GM18498 (cell line): ENCODE measurements at regions not wholly inside any gene's neighbourhood (a gene's known extent, or its start where the extent isn't known, plus 50 kb on each side); places are given as distances from the start of the nearest gene placed in this dataset.
"Not testable (repeated sequence)": the region's sequence is repeated elsewhere in the genome, so short reads cannot be mapped to it uniquely, and the experiment has no call there.

Experiments used
- ATAC-seq: cut with Tn5 transposase; IDR thresholded peaks from one replicate; pipeline ENCODE4 v1.9.1; 2021; ENCODE audit warnings: mild to moderate bottlenecking, moderate library complexity; ENCODE audit not compliant: unreplicated experiment

DNA sequence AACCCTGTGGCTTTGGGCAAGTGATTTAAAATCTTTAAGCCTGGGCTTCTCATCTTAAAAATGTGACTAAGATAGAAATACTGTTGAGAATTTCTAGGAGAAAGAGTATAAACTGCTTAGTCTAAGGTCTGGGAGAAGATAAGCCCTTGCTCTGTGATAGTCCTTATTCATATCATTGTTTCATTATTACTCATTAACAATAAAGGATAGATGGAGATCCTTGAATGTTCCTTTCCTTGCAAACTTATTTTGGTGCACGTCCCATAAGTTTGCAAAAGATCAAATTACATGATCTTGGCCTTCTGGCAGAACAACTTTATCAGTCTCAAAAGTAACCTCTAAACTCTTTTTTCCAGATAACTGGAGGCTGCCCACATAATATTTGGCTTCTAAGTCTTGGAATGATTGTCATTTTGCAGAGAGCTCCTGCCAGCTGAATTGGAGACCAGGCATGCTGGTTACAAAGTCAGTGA is 138.3 kb downstream of the FAM124B start:
- no peak for ATAC-seq

DNA sequence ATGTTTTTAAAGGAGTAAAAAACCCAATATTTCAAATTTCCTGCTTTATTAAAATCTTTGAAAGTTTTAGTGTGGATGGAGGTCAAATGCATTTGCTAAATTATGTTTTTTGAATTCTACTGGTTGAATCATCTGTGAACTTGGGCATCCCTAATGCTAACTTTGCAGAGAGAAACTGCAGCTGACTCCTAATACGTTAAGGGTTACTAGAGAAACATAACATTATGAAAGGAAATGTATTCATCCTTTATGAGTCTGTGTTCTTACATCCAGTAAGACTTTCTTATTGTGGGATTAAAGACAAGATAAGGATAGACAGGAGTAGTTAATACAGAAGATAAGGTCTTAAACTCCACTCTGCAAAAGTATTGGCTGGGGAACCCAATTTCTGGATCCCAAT is 140.6 kb downstream of the FAM124B start:
- no peak for ATAC-seq

DNA sequence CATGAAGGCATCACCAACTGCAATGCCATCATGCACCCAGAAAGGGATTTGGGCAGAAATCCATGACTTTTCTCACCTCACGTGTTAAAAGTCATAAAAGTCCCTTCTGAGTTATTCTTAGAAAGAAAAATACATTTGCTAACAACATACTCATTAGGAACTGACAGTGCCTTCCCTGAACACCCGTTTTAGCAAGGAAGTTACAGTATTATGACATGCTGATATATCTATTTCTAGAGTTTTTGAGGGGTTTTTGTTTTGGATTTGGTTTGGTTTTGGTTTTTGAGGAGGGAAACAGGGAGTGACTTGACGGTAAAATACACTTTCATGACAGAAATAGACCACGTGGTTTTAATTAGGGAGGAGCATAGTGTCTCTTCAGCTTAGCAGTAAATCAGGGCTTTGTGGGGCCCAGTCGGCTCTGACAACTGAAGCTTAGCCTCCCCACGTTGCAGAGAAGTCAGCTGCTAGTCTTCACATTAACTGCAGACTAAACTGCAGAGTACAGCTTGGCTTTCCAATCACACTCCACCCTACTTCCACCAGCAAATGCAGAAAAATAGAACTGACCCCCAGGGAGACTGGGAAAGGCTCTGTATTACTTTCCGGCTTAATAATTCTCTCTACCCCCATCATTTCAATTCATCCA is 141.4 kb downstream of the FAM124B start:
- ATAC-seq = no peak

DNA sequence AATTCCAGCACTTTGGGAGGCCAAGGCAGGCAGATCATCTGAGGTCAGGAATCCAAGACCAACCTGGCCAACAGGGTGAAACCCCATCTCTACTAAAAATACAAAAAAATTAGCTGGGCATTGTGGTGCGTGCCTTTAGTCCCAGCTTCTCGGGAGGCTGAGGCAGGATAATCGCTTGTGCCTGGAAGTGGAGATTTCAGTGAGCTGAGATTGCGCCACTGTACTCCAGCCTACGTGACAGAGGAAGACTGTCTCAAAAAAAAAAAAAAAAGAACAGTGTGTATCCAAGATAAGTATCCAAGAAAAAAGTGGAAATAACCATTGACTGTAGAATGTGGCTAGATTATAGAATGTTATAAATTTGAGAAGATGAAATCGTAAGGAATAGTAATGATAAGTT is 142.1 kb downstream of the FAM124B start:
- ATAC-seq = no peak

DNA sequence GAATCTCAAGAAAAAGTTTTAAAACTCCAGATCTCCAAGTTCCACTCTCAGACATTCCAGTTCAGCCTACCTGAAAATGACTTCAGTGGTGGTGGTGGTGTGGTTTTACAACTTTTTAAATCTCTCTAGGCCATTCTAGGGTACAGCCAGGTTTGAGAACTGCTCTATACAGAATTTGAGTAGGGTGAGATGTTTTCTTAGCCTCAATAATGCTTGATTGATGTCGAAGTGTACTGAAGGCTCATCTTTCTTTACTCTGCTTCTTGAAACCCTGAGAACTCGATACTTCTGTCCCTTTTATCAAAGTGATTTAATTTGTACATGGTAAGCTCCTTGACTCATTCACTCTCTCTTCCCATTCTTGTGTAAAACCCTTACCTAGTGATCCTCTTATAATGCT is 143.8 kb downstream of the FAM124B start:
- no peak for ATAC-seq

DNA sequence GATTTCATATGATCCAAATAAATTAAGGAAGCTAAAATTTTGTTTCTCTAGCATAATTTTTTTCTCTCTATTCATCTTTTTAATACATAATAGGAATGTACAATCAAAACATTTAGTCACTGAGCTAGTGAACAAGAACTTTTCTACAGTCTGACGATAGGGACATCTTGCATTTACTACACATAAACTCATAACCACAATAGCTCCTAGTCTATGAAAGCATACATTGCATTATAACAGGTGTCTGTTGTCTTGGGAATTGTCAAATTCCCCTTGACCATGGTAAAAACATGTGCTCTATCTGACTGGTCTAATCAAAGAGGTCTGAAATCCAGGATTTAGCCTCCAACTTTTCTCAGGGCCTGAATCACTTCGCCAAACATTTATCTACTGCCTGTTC is 144.8 kb downstream of the FAM124B start:
- no peak for ATAC-seq

DNA sequence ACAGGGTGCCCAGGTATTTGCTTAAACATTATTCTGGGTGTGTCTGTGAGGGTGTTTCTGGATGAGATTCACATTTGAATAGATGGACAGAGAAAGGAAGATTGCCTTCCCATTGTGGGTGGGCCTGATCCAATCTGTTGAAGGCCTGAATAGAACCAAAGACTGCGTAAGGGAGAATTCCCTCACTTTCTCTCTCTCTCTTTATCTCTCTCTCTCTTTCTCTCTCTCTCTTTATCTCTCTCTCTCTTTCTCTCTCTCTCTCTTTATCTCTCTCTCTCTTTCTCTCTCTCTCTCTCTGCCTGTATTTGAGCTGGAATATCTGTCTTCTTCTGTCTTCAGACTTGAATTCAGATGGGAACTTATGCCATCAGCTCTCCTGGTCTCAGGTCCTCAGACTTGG is 148.4 kb downstream of the FAM124B start:
- ATAC-seq = no peak

DNA sequence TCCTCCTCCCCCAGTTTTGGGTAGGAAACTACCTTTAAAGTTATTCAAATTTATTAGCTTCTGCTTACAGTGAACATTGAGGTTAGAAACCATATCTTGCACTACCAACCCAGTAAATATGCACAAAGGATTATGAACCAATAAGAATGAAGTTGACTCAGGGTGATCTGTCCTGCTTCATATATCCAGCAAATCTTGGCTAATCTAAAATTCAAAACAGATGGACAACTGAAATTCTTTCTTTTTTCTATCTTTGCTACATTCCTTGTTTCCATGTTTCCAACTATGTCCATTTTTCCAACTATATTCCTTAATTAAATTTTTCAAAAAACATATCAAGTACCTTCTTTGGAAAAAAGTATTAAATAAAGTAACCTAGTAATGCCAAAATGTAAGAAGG is 149.3 kb downstream of the FAM124B start:
- ATAC-seq = no peak

DNA sequence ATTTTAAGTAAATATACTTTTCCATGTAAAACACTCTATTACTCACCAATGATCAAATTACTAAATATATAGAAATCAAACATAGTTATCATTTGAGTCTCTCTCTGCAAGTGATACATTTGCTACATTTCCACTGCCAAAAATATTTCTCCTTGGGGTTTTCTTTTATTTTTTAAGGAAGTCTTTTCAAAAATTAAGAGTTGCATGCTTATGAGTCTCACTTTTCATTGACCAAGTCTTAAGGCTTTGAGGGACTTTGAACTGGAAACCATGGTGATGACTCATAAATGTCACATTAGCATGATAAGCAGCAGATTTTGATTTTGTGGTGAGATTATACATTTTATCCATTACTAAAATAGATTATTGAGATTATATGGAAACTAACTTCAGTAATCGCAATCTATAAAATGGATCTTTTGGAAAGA is 152.9 kb downstream of the FAM124B start:
- ATAC-seq = no peak

DNA sequence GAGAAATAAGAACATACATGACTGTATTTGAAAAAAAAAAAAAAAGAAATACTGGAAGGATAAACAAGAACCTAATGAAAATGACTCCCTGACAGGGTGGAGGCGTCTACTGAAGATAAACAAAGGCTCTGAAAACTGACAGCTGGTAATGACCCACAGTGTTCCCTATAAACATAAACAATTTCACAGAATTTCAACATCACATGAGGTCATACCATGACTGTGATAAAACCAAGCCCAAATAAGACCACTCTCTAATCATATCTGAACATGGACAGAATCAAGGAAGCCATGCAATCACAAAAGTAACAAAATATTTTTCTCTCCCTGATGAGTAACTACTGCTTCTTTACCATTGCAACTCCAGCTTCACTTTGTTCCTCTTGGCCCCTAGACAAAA is 159.3 kb downstream of the FAM124B start:
- no peak for ATAC-seq

DNA sequence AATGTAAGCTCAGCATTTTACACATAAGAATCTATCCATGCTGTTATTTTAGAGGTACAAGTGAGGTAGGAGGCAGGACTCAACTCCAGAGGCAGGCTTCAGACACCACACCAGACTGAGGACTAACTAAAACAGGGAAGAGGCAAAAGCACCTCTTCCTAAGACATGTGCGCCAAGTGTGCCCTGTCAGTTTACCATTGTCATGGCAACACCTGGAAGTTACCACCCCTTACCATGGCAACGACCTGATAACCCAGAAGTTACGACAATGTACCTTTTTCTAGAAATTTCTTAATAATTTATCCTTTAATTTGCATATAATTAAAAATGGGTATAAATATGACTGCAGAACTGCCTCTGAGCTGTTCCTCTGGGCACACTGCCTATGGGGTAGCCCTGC is 160.1 kb downstream of the FAM124B start:
- ATAC-seq = no peak

DNA sequence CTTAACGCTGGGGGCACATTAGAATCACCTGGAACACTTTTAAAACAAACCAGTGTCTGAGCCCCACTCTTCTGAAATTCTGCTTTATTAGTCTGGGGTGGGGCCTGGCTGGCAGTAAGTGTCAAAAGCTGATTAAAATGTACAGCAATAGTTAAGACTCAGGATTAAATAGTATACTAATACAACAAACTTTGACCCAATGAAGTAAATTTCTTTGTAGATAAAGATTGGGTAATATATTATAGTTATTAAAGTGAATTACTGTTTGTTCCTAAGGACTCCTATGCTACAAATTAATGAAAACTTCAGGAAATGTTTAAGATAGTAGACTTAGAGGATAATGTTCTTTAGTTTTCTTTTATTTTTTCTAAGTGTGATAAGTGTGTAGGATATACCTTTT is 160.9 kb downstream of the FAM124B start:
- no peak for ATAC-seq

DNA sequence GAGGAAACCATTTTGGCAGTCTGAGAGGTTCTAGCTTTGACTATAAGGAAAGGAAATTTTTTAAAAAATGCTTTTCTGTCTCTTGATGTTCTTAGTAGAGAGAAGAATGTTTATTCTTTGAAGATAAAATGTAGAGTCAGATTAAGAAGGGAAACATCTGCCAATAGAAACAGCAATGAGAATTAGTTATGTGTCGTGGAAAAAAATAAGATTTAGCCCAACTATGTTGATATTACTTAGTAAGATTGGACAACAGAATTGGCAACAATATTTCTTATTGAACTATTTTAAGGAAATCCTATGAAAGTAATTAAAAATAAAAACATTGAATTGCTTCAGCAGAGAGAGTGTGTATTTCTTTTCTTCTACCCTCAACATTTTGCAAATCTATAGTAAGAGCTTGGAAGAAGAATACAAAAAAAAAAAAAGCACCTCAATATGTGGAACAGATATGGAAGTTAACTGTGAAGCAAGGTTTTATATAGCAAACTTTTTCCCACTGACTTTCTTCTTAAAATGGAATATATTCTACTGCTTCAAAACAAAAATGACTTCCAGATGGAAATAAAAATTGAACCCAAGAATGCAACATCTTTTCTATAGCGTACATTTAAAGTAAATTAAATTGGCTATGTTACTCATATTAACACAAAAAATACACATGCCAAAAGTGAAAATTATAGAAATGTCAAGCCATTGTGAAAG is 177.9 kb downstream of the FAM124B start:
- no peak for ATAC-seq

DNA sequence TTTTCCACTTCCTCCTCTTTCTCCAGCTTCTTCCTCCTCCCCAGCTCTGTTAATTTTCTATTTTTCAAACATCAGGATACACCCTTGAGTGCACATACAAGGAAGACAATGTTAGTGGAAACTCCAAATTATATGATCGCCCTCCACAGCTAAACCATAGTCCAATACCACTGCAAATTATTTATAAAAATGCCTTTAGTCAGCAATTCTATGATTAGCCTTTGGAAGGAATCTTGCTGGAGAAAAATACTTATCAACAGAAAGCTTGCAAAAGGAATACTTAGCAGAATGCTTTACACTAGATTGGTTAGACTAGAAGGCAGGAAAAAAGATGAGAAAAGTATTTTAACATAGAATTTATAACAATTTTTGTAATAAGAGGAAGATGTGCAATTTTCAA is 178.9 kb downstream of the FAM124B start:
- ATAC-seq = no peak

DNA sequence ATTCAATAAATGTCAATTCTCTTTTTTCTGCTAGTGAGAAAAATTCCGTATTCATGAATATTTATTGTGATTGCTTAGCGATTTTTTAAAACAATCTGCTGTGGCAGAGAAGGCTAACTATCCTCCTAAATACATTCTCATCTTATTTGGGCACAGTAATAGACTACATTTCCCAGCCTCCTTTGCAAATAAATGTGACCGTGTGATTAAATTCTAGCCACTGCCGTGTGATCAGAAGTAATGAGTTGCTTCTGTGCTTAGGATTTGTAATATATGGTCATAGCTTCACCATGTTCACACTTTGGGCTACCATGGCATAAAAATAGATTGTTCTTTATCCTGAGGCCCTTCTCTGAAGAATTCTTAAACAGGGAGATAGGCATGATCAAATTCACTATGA is 179.6 kb downstream of the FAM124B start:
- no peak for ATAC-seq

DNA sequence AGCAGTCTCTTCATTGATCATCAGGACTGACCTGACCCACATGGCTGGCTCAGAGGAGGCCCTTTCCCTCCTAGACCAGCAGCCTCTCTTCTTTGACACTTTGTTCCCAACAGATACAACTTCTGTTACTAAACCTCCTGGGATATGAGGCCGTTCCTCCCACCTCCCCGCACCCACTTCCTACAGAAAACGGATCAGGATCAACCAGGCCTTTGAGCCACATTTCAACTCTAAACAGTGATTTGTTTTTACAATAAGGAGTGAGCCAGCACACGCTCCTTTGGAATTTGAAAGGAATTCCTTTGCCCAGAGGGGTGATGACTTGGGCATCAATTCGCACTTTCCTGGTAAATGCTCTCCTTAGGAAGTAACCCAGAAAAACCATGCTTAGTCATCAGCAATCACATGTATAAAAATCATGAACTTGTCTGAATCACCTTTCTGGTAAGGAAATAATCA is 180.4 kb downstream of the FAM124B start:
- ATAC-seq = no peak

DNA sequence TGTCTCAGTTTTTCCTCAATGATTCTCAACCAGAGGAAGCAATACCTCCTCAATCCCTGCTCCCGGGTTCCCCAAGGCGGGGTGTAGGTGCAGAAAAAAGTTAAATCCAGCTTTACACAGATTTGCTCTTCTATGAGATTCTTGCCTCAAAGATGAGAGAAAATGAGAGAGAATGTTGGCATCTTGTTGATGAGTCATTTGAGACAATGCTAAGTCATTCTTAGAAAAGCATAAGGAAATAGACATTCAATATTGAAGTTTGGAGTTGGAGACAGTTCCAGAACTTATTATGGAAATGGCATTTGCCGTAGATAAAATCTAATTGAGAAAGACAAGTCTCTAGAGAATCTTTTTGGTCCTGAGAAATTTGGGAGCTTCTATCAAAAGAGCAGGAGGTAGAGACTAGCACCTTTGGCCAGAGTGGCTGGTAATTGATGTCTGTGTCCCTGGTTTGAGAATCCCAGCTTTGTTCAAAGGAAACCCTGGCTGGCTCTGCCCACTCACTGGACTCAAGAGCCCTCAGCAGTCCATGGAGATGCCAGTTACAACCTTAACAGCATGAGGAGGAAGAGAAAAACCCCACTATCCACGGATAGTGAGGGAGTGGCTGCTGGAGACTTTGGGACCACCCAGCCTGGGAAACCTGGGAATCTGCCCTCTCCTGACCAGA is 181.2 kb downstream of the FAM124B start:
- no peak for ATAC-seq

DNA sequence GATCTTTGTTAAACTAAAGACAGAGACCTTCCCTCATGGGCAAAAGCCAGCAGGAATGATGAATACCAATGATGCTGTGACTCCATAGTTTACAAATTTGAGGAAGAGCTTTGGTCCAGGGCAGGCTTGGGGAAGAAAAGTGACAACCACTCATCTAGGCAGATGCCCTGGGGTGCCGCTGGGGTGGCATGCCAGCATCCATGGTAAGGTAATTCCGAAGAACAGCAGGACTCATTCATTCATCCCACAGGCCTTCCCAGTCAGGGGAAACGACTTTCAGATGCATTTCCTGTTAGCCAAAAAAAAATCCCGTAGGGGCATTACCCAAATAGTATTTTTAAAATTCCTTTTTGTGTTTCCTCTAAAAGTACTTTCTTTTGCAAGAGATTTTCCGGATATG is 180.7 kb upstream of the SERPINE2 start:
- no peak for ATAC-seq

DNA sequence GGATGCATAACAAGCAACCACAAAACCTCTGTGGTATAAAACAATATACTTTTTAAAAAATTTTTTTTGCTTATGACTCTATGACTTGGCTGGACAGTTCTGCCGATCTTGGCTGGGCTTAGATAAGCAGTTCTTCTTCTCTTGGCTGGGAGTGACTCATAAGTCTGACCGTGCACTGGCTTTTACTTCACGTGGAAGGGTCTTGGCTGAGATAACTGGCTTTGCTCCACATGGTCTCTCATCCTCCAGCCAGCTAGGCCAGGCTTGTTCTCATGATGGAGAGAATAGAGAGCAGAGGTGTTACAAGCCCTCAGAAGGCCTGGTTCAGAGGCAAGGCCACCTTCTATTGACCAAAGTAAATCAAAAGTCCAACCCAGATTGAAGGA is 178.9 kb upstream of the SERPINE2 start:
- ATAC-seq = no peak

DNA sequence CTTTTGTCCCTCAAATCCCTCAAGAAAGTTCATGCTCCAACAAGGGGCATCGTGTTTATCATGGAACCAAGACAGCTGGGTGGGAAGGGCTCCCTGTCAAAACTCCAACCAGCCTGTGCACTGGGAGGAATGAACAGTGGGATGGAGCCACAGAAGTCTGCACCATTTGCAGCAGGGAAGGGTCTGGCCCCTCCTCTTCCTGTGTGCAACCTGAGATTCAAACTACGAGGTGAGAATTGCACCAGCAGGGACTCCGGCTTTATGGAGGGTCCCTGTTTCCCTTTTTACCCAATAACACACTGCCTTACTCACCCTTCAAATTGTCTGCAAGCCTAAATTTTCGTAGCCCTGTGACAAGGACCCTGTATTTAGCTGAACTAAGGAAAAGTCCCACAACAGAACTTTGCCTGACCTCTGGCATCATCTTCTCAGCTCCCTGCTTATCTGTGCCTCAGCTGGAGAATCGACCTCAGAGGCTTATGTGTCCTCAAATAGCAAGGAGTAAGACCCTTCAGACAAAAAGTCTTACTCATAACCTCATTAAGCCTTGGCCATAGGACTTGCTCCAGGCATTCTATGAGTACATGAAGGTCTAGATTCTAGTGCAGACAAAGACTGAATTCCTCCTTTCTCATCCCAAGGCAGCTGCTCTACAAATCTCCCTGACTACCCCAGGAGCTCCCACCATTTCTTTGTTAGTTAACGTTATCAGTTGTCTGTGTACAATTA is 178.3 kb upstream of the SERPINE2 start:
- ATAC-seq = no peak

DNA sequence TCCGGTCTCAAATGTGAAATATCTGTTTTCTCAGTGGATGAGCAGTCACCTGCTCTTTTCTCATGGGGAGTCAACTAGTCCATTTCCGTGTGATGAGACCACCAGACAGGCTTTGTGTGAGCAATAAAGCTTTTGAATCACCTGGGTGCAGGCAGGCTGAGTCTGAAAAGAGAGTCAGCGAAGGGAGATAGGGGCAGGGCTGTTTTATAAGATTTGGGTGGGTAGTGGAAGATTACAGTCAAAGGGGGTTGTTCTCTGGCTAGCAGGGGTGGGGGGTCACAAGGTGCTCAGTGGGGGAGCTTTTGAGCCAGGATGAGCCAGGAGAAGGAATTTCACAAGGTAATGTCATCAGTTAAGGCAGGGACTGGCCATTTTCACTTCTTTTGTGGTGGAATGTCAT is 176.5 kb upstream of the SERPINE2 start:
- not testable (repeated sequence) for ATAC-seq
